A549 (cell line): ENCODE measurements at regions not wholly inside any gene's neighbourhood (a gene's known extent, or its start where the extent isn't known, plus 50 kb on each side); places are given as distances from the start of the nearest gene placed in this dataset.

Experiments used
- HOXB13 ChIP-seq: fragments of 250-450 bp; sonication (Bioruptor Pico); IDR thresholded peaks from 2 replicates; pipeline ENCODE4 v1.5.0; 2020; ENCODE audit warnings: low read depth, mild to moderate bottlenecking, moderate library complexity
- POLR2A ChIP-seq: IDR thresholded peaks from 2 replicates; pipeline ENCODE4 v1.6.1; 2012; ENCODE audit warnings: mild to moderate bottlenecking, low read length
- TF ChIP-seq, protein P1 (sequence below): fragments of >200 bp; sonication (Bioruptor Twin); formaldehyde crosslinking; IDR thresholded peaks from 3 replicates; pipeline ENCODE4 v1.5.1; 2016

- TF ChIP-seq, protein P1, sequence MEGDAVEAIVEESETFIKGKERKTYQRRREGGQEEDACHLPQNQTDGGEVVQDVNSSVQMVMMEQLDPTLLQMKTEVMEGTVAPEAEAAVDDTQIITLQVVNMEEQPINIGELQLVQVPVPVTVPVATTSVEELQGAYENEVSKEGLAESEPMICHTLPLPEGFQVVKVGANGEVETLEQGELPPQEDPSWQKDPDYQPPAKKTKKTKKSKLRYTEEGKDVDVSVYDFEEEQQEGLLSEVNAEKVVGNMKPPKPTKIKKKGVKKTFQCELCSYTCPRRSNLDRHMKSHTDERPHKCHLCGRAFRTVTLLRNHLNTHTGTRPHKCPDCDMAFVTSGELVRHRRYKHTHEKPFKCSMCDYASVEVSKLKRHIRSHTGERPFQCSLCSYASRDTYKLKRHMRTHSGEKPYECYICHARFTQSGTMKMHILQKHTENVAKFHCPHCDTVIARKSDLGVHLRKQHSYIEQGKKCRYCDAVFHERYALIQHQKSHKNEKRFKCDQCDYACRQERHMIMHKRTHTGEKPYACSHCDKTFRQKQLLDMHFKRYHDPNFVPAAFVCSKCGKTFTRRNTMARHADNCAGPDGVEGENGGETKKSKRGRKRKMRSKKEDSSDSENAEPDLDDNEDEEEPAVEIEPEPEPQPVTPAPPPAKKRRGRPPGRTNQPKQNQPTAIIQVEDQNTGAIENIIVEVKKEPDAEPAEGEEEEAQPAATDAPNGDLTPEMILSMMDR: no peak
- TF ChIP-seq POLR2A: no peak
- TF ChIP-seq HOXB13: no peak
Observed at GRCh38 chr4:71206763-71207162, 132.1 kb upstream of the SLC4A4 start.
